GM23248 (cell line): ENCODE measurements at regions not wholly inside any gene's neighbourhood (a gene's known extent, or its start where the extent isn't known, plus 50 kb on each side); places are given as distances from the start of the nearest gene placed in this dataset.

Experiments
- EZH2 ChIP-seq: fragments of 200-600 bp; sonication (generic); IDR thresholded peaks from 2 replicates; pipeline ENCODE4 v1.6.1; 2018; ENCODE audit warnings: antibody characterized with exemption, mild to moderate bottlenecking; ENCODE audit not compliant: insufficient read depth, poor library complexity, severe bottlenecking
- EZH2phosphoT487 ChIP-seq: fragments of 200-600 bp; sonication (generic); IDR thresholded peaks from 2 replicates; pipeline ENCODE4 v1.6.1; 2018; ENCODE audit warnings: antibody characterized with exemption, moderate library complexity, mild to moderate bottlenecking, low read depth; ENCODE audit not compliant: insufficient read depth

DNA sequence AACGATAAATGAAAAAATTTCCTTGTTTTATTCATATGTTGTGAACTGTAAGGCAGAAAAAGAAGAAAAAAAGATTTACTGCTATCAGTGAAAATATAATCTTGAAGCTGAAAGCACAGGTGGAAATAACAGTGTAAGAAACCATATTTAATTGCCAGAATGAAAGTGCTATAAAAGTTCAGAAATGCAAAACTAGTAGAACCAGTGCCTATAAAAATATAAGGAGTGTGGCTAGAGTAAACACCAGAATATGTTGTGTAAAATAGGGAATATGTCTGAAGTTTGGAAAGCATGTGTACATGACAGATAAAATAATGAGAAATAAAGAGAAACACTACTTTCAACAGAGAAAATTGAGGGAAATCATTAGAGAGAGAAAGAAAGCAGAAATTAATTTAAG lies 350.5 kb upstream of the NPSR1 start:
- TF ChIP-seq EZH2 (no peak), EZH2phosphoT487 (no peak)
